PFSK-1 (cell line): ENCODE measurements at regions not wholly inside any gene's neighbourhood (a gene's known extent, or its start where the extent isn't known, plus 50 kb on each side); places are given as distances from the start of the nearest gene placed in this dataset.

Experiments
- FOXP2 ChIP-seq: optimal IDR thresholded peaks from 2 replicates; pipeline ENCODE3; 2011; ENCODE audit warnings: borderline replicate concordance, control low read depth, inconsistent platforms; ENCODE audit not compliant: insufficient read depth; ENCODE audit errors: extremely low read length, extremely low read depth
- POLR2AphosphoS5 ChIP-seq: IDR thresholded peaks from 2 replicates; pipeline ENCODE4 v1.6.1; 2012; ENCODE audit warnings: low read depth, mild to moderate bottlenecking, control low read depth, low read length, moderate library complexity
- REST ChIP-seq, 2 experiments: IDR thresholded peaks; 2 replicates each; pipeline versions ENCODE4 v1.6.1 to v1.8.0; 2011 to 2012; ENCODE audit warnings: low read depth in 2 of 2, low read length in 2 of 2, control low read depth in 1 of 2, inconsistent platforms in 1 of 2, mild to moderate bottlenecking in 1 of 2, moderate library complexity in 1 of 2; ENCODE audit not compliant: insufficient read depth in 1 of 2
- SIN3A ChIP-seq: IDR thresholded peaks from 2 replicates; pipeline ENCODE4 v1.6.1; 2012; ENCODE audit warnings: mild to moderate bottlenecking, low read length, moderate library complexity, borderline replicate concordance; ENCODE audit not compliant: insufficient read depth
- TAF1 ChIP-seq: IDR thresholded peaks from 2 replicates; pipeline ENCODE4 v1.6.1; 2012; ENCODE audit warnings: low read length, control low read depth, borderline replicate concordance; ENCODE audit not compliant: insufficient read depth

GRCh38 chr3:102529452-102529851 is 94.6 kb downstream of the ZPLD1 start:
- no peak for TF ChIP-seq REST (IDR thresholded peaks at IDR 0.05; ENCODE audit: insufficient read depth in 1 of 2, low read depth in 2 of 2, low read length in 2 of 2)
- no peak for TF ChIP-seq SIN3A
- no peak for TF ChIP-seq POLR2AphosphoS5

DNA sequence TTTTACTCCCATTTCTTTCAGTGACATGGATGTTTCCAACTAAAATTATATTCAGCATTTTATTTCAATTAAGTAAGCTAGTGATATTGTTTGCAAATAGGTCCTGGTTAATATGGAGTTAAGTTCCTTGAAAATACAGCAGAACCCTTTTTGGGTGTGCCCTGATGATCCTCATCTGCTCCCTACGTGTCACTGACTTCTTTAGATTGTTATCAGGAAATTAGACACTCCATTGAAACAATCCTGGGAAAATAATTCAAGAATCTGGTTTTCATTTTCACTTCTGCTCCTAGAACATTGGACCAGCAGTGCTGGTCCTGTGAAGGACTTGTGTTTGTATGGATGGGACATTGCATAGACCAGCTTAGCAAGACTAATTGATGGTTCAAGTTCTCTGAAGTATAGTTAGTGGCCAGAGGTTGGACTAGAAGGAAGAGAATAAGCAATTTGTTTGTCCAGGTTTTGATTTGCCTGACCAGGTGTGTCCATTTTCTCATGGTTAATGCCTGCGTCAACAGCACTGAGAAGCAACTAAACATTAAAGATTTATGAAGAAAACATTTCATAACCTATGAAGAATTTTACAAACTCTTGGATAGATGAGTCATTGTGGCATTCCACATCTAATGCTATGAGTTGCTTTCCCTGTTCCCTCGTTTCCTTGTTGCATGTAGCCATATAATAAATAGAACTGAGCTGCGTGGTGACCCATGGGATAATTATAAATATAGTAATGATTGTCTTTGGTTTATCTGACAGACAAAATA is 95.8 kb downstream of the ZPLD1 start:
- TF ChIP-seq REST (IDR thresholded peaks at IDR 0.05; ENCODE audit: insufficient read depth in 1 of 2, low read depth in 2 of 2, low read length in 2 of 2) = no peak
- no peak for TF ChIP-seq FOXP2
- TF ChIP-seq SIN3A = no peak
- no peak for TF ChIP-seq POLR2AphosphoS5
- TF ChIP-seq TAF1 = no peak

DNA sequence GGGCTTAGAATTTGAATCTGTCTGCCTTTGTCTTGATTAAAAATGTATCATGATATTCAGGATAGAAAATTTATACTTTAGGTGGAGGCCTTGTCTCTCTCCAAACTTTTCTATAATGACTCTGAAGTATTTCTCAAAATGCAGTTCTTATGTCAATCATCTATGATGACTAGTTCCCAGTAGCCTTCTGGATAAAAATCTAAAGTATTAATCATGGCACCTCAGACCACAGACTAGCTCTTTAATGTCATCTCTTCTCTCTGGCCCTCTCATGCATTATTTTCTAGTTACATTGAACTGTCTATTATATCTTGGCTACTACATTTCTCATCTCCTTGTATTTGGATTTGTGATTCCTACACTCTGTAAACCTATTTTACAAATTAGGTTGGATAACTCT is 96.9 kb downstream of the ZPLD1 start:
- TF ChIP-seq REST (IDR thresholded peaks at IDR 0.05; ENCODE audit: insufficient read depth in 1 of 2, low read depth in 2 of 2, low read length in 2 of 2) (no peak), POLR2AphosphoS5 (no peak), FOXP2 (no peak), TAF1 (no peak), SIN3A (no peak)

DNA sequence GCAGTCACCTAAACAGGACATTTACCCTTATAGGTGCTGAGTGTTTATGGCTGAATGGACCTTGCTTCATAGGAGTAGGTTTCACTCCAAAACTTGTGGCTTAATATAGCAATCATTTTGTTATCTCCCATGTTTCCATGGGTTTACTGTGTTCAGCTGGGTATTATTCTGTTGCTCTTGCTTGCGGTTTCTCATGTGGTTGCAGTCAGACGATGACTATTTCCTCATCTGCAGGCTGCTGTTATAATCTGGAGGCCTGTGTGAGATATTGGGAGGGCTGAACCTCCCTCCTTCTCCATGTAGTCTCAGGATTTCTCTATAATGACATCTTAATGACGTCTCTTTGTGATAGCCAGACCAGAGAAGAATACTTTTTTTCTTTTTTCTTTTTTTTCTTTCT is 98.1 kb downstream of the ZPLD1 start:
- TF ChIP-seq FOXP2 (no peak), POLR2AphosphoS5 (no peak), REST (IDR thresholded peaks at IDR 0.05; ENCODE audit: insufficient read depth in 1 of 2, low read depth in 2 of 2, low read length in 2 of 2) (no peak), SIN3A (no peak), TAF1 (no peak)

DNA sequence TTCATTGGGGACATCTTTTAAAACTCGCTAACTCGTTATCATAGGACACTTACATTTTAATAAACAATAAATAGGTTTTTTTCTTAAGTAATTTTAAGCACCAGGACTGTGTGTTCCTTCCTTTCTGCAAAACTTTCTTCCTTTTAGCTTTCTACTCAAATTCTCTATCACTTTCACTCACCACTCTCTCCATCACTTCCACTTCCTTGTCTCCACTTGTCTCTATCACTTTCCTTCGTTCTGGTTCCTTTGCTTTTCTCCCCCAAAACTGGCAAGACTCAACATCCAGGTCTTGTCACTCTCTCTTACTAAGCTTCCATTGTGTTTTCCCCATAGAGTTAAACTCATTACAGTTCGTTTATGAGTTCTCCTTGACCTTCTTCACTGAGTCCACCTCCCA is 99.0 kb downstream of the ZPLD1 start:
- no peak for TF ChIP-seq POLR2AphosphoS5
- no peak for TF ChIP-seq SIN3A
- no peak for TF ChIP-seq REST (IDR thresholded peaks at IDR 0.05; ENCODE audit: insufficient read depth in 1 of 2, low read depth in 2 of 2, low read length in 2 of 2)
- TF ChIP-seq FOXP2 = no peak
- TF ChIP-seq TAF1 = no peak
